Loucy (cell line): ENCODE measurements at regions not wholly inside any gene's neighbourhood (a gene's known extent, or its start where the extent isn't known, plus 50 kb on each side); places are given as distances from the start of the nearest gene placed in this dataset.

ENCODE experiments used
- EZH2phosphoT487 ChIP-seq: fragments of 200-600 bp; IDR thresholded peaks from 2 replicates; pipeline ENCODE4 v1.6.1; 2018; ENCODE audit warnings: antibody characterized with exemption, mild to moderate bottlenecking, moderate library complexity, borderline replicate concordance
- TF ChIP-seq, protein P1 (sequence below): fragments of 200-600 bp; sonication (generic); conservative IDR thresholded peaks from 2 replicates; pipeline ENCODE4 v1.5.1; 2014; ENCODE audit warnings: mild to moderate bottlenecking, antibody characterized with exemption, low read length

- TF ChIP-seq, protein P1, sequence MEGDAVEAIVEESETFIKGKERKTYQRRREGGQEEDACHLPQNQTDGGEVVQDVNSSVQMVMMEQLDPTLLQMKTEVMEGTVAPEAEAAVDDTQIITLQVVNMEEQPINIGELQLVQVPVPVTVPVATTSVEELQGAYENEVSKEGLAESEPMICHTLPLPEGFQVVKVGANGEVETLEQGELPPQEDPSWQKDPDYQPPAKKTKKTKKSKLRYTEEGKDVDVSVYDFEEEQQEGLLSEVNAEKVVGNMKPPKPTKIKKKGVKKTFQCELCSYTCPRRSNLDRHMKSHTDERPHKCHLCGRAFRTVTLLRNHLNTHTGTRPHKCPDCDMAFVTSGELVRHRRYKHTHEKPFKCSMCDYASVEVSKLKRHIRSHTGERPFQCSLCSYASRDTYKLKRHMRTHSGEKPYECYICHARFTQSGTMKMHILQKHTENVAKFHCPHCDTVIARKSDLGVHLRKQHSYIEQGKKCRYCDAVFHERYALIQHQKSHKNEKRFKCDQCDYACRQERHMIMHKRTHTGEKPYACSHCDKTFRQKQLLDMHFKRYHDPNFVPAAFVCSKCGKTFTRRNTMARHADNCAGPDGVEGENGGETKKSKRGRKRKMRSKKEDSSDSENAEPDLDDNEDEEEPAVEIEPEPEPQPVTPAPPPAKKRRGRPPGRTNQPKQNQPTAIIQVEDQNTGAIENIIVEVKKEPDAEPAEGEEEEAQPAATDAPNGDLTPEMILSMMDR: no peak
- no peak for TF ChIP-seq EZH2phosphoT487
Measured at GRCh38 chr2:167787562-167787961, 459.8 kb downstream of the STK39 start.
